Esophagus muscularis mucosa (tissue), 4 donors: ENCODE measurements at regions not wholly inside any gene's neighbourhood (a gene's known extent, or its start where the extent isn't known, plus 50 kb on each side); places are given as distances from the start of the nearest gene placed in this dataset.

Experiments used
- DNase-seq: peaks from one replicate; pipeline ENCODE4 v3.0.0-alpha.2; 2017; ENCODE audit errors: extremely low spot score
- H3K27ac ChIP-seq, 4 donors: fragments of 200-600 bp; sonication (generic); replicated peaks in 1 of 4; 1 replicate in 3 of 4; 2 replicates in 1 of 4; pipeline ENCODE4 v1.5.1; 2016 to 2019; ENCODE audit warnings: mild to moderate bottlenecking in 1 of 4
- H3K27me3 ChIP-seq, 4 donors: fragments of 200-600 bp; sonication (generic); one replicate each; pipeline versions ENCODE4 v1.5.1 to v1.6.0; 2016 to 2019
- H3K36me3 ChIP-seq, 4 donors: fragments of 200-600 bp; sonication (generic); one replicate each; pipeline ENCODE4 v1.5.1; 2016 to 2019
- H3K4me1 ChIP-seq, 4 donors: fragments of 200-600 bp; sonication (generic); one replicate each; pipeline ENCODE4 v1.5.1; 2016 to 2019
- H3K4me3 ChIP-seq, 4 donors: fragments of 200-600 bp; sonication (generic); 1 replicate in 2 of 4; 2 replicates in 2 of 4; pipeline ENCODE4 v1.5.1; 2016 to 2019; ENCODE audit warnings: mild to moderate bottlenecking in 4 of 4, moderate library complexity in 1 of 4
- H3K9me3 ChIP-seq, 4 donors: fragments of 200-600 bp; sonication (generic); 1 replicate in 3 of 4; 2 replicates in 1 of 4; pipeline ENCODE4 v1.5.1; 2016 to 2019
- CTCF ChIP-seq, 3 experiments: fragments of 200-600 bp in 2 of 3; fragments of 450-650 bp in 1 of 3; sonication (generic) in 2 of 3; IDR thresholded peaks; one replicate each; pipeline ENCODE4 v1.5.1; 2017 to 2019; ENCODE audit warnings: antibody characterized with exemption in 3 of 3, mild to moderate bottlenecking in 2 of 3, moderate library complexity in 1 of 3
- EP300 ChIP-seq: sonication (generic); formaldehyde crosslinking; IDR thresholded peaks from one replicate; pipeline ENCODE4 v1.6.1; 2017; ENCODE audit warnings: antibody characterized with exemption
- POLR2A ChIP-seq: fragments of 450-650 bp; IDR thresholded peaks from one replicate; pipeline ENCODE4 v1.6.1; 2017; ENCODE audit warnings: antibody characterized with exemption, moderate library complexity, mild to moderate bottlenecking, low read depth
- POLR2AphosphoS5 ChIP-seq, 2 donors: sonication (generic); formaldehyde crosslinking; IDR thresholded peaks; one replicate each; pipeline ENCODE4 v1.6.1; 2017; ENCODE audit warnings: antibody characterized with exemption in 2 of 2
- WGBS: methylation state at CpG from one replicate; pipeline ENCODE4 v1.1.5; 2018; 5-methylcytosine and 5-hydroxymethylcytosine counted together
- intact Hi-C: fragments of 100-400 bp; cut with DNase I; formaldehyde crosslinking; loops from one replicate; pipeline ENCODE4 v1.15.1; 2023

GRCh38 chr2:120662046-120662445 lies 73.6 kb upstream of the GLI2 start:
- Histone ChIP-seq H3K4me1 (peaks cover 11 to 33% (median 16%) of the 10 kb centered on the region in 4 donors), H3K27me3 (peaks cover 0 to 3% (median 0%) of the 10 kb centered on the region in 4 donors), H3K27ac (no peak overlapping the region), H3K4me3 (no peak overlapping the region), H3K9me3 (peaks cover 0 to 22% (median 11%) of the 10 kb centered on the region in 4 donors), H3K36me3 (no peaks in the 10 kb centered on the region)
- no peak for DNase-seq
- TF ChIP-seq POLR2A (no peak), EP300 (no peak), POLR2AphosphoS5 (IDR thresholded peaks at IDR 0.05) (no peak), CTCF (IDR thresholded peaks at IDR 0.05) (no peak)
- 91% methylated on average over 4 of the region's 4 CpGs for WGBS
- intact Hi-C loops = no loop called here

- intact Hi-C loops = no loop called here
- H3K9me3 ChIP-seq = peaks cover 0 to 25% (median 13%) of the 10 kb centered on the region in 4 donors
- WGBS = 85% methylated on average over 3 of the region's 3 CpGs
- DNase-seq = no peak
- peaks cover 0 to 3% (median 0%) of the 10 kb centered on the region in 4 donors for H3K27me3 ChIP-seq
- H3K4me1 ChIP-seq = peaks cover 9 to 28% (median 14%) of the 10 kb centered on the region in 4 donors
- H3K27ac ChIP-seq = no peak overlapping the region
- no peak overlapping the region for H3K4me3 ChIP-seq
- no peaks in the 10 kb centered on the region for H3K36me3 ChIP-seq
- no peak for TF ChIP-seq POLR2AphosphoS5 (IDR thresholded peaks at IDR 0.05)
- no peak for TF ChIP-seq POLR2A
- no peak for TF ChIP-seq EP300
- no peak for TF ChIP-seq CTCF (IDR thresholded peaks at IDR 0.05)
These were observed 72.9 kb upstream of the GLI2 start for GRCh38 chr2:120662746-120663145.

GRCh38 chr2:120666433-120666832 lies 69.2 kb upstream of the GLI2 start:
- TF ChIP-seq CTCF (IDR thresholded peaks at IDR 0.05) (no peak), EP300 (no peak), POLR2A (no peak), POLR2AphosphoS5 (IDR thresholded peaks at IDR 0.05) (no peak)
- Histone ChIP-seq H3K4me3 (no peak overlapping the region), H3K36me3 (no peaks in the 10 kb centered on the region), H3K4me1 (peaks cover 6 to 21% (median 18%) of the 10 kb centered on the region in 4 donors), H3K27ac (no peak overlapping the region), H3K9me3 (peaks cover 0 to 25% (median 13%) of the 10 kb centered on the region in 4 donors), H3K27me3 (peaks cover 0 to 33% (median 12%) of the 10 kb centered on the region in 4 donors)
- WGBS = 49% methylated on average over 3 of the region's 3 CpGs
- no peak for DNase-seq
- intact Hi-C loops = no loop called here

GRCh38 chr2:120667981-120668380 lies 67.7 kb upstream of the GLI2 start:
- intact Hi-C loops = no loop called here
- no peak for DNase-seq
- no peak overlapping the region for H3K27ac ChIP-seq
- 95% methylated on average over 2 of the region's 2 CpGs for WGBS
- H3K4me3 ChIP-seq = no peak overlapping the region
- H3K27me3 ChIP-seq = peaks cover 0 to 36% (median 12%) of the 10 kb centered on the region in 4 donors
- TF ChIP-seq CTCF (IDR thresholded peaks at IDR 0.05) (no peak), POLR2AphosphoS5 (IDR thresholded peaks at IDR 0.05) (no peak), EP300 (no peak), POLR2A (no peak)
- peaks cover 0 to 25% (median 13%) of the 10 kb centered on the region in 4 donors for H3K9me3 ChIP-seq
- peaks cover 0 to 17% (median 15%) of the 10 kb centered on the region in 4 donors for H3K4me1 ChIP-seq
- no peaks in the 10 kb centered on the region for H3K36me3 ChIP-seq
